Osteocyte (in vitro differentiated cells): ENCODE measurements at regions not wholly inside any gene's neighbourhood (a gene's known extent, or its start where the extent isn't known, plus 50 kb on each side); places are given as distances from the start of the nearest gene placed in this dataset.
"Not testable (repeated sequence)": the region's sequence is repeated elsewhere in the genome, so short reads cannot be mapped to it uniquely, and the experiment has no call there.

ENCODE experiments used
- DNase-seq: peaks from one replicate; pipeline ENCODE4 v3.0.0; 2021; ENCODE audit warnings: mixed read lengths; ENCODE audit not compliant: unreplicated experiment; ENCODE audit errors: extremely low spot score
- H3K27ac Mint-ChIP-seq: one replicate; pipeline ENCODE4 v1.8.0; 2021; ENCODE audit warnings: mild to moderate bottlenecking, mixed read lengths; ENCODE audit not compliant: unreplicated experiment
- H3K27me3 Mint-ChIP-seq: one replicate; pipeline ENCODE4 v1.8.0; 2021; ENCODE audit warnings: mixed read lengths; ENCODE audit not compliant: unreplicated experiment
- H3K36me3 Mint-ChIP-seq: one replicate; pipeline ENCODE4 v1.8.0; 2021; ENCODE audit warnings: mixed read lengths; ENCODE audit not compliant: unreplicated experiment
- H3K4me1 Mint-ChIP-seq: one replicate; pipeline ENCODE4 v1.8.0; 2021; ENCODE audit warnings: mixed read lengths; ENCODE audit not compliant: unreplicated experiment
- H3K4me3 Mint-ChIP-seq: one replicate; pipeline ENCODE4 v1.8.0; 2021; ENCODE audit warnings: mild to moderate bottlenecking, moderate library complexity, mixed read lengths; ENCODE audit not compliant: unreplicated experiment
- H3K9me3 Mint-ChIP-seq: one replicate; pipeline ENCODE4 v1.8.0; 2021; ENCODE audit warnings: mixed read lengths; ENCODE audit not compliant: unreplicated experiment
- CTCF ChIP-seq: fragments of 200-600 bp; sonication (generic); IDR thresholded peaks from 2 replicates; pipeline ENCODE4 v1.5.0; 2021; ENCODE audit warnings: antibody characterized with exemption, mild to moderate bottlenecking, moderate library complexity

GRCh38 chr1:114251573-114251939 lies 97.9 kb upstream of the SYT6 start:
- H3K27ac Mint-ChIP-seq: no peak overlapping the region
- H3K36me3 Mint-ChIP-seq: no peaks in the 10 kb centered on the region
- no peak for DNase-seq
- H3K9me3 Mint-ChIP-seq: peaks cover 19% of the 10 kb centered on the region
- TF ChIP-seq CTCF: no peak
- H3K4me1 Mint-ChIP-seq: no peaks in the 10 kb centered on the region
- peaks cover 5% of the 10 kb centered on the region for H3K27me3 Mint-ChIP-seq
- H3K4me3 Mint-ChIP-seq: no peak overlapping the region

GRCh38 chr1:114250683-114251572 lies 97.3 kb upstream of the SYT6 start:
- H3K27ac Mint-ChIP-seq: no peak overlapping the region
- H3K27me3 Mint-ChIP-seq: peaks cover 6% of the 10 kb centered on the region
- no peak overlapping the region for H3K4me3 Mint-ChIP-seq
- peaks cover 19% of the 10 kb centered on the region for H3K9me3 Mint-ChIP-seq
- TF ChIP-seq CTCF: no peak
- no peak for DNase-seq
- no peaks in the 10 kb centered on the region for H3K36me3 Mint-ChIP-seq
- no peaks in the 10 kb centered on the region for H3K4me1 Mint-ChIP-seq

- Mint-ChIP-seq H3K27ac (no peak overlapping the region), H3K4me3 (no peak overlapping the region), H3K4me1 (no peaks in the 10 kb centered on the region)
Measured at GRCh38 chr1:114249691-114250090, 96.0 kb upstream of the SYT6 start.

GRCh38 chr1:114248162-114248561 lies 94.5 kb upstream of the SYT6 start:
- peaks cover 21% of the 10 kb centered on the region for H3K9me3 Mint-ChIP-seq
- H3K36me3 Mint-ChIP-seq: no peaks in the 10 kb centered on the region
- H3K27ac Mint-ChIP-seq: no peak overlapping the region
- no peak for TF ChIP-seq CTCF
- no peaks in the 10 kb centered on the region for H3K4me1 Mint-ChIP-seq
- H3K4me3 Mint-ChIP-seq: no peak overlapping the region
- peaks cover 8% of the 10 kb centered on the region for H3K27me3 Mint-ChIP-seq
- no peak for DNase-seq

More at GRCh38 chr1:114249691-114250090, 96.0 kb upstream of the SYT6 start:
- Mint-ChIP-seq H3K9me3 (peaks cover 17% of the 10 kb centered on the region), H3K27me3 (peaks cover 8% of the 10 kb centered on the region), H3K36me3 (no peaks in the 10 kb centered on the region)
- no peak for TF ChIP-seq CTCF
- no peak for DNase-seq

DNA sequence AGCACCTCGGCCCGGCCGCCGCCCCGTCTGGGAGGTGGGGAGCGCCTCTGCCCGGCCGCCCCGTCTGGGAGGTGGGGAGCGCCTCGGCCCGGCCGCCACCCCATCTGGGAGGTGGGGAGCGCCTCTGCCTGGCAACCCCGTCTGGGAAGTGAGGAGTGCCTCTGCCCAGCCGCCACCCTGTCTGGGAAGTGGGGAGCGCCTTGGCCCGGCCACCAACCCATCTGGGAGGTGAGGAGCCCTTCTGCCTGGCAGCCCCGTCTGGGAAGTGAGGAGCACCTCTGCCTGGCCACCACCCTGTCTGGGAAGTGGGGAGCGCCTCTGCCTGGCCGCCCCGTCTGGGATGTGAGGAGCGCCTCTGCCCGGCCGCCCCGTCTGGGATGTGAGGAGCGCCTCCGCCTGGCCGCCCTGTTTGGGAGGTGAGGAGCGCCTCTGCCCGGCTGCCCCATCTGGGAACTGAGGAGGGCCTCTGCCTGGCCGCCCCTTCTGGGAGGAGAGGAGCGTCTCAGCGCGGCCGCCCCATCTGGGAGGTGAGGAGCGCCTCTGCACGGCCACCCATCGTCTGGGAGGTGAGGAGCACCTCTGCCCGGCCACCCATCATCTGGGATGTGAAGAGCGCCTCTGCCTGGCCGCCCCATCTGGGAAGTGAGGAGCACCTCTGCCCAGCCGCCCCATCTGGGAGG lies 89.0 kb upstream of the SYT6 start:
- not testable (repeated sequence) for H3K27ac Mint-ChIP-seq, H3K4me1 Mint-ChIP-seq, H3K4me3 Mint-ChIP-seq, H3K27me3 Mint-ChIP-seq, DNase-seq, H3K36me3 Mint-ChIP-seq
- peaks cover 18% of the 10 kb centered on the region for H3K9me3 Mint-ChIP-seq
